Cardiac muscle cell (in vitro differentiated cells and primary cell): ENCODE measurements at regions not wholly inside any gene's neighbourhood (a gene's known extent, or its start where the extent isn't known, plus 50 kb on each side); places are given as distances from the start of the nearest gene placed in this dataset.

Source experiments
- DNase-seq, 2 donors: peaks; one replicate each; pipeline versions ENCODE4 v3.0.0 to v3.0.0-alpha.2; 2010 to 2017; ENCODE audit warnings: low read depth in 1 of 2, low spot score in 1 of 2
- H3K27ac ChIP-seq: fragments of 200-600 bp; sonication (generic); 2 replicates; pipeline ENCODE4 v1.5.1; 2016
- H3K27me3 ChIP-seq: fragments of 200-600 bp; sonication (generic); 2 replicates; pipeline ENCODE4 v1.6.0; 2016; ENCODE audit warnings: control low read depth
- H3K36me3 ChIP-seq: fragments of 200-600 bp; sonication (generic); 2 replicates; pipeline ENCODE4 v1.5.1; 2016; ENCODE audit warnings: control low read depth
- H3K4me1 ChIP-seq: fragments of 200-600 bp; sonication (generic); 2 replicates; pipeline ENCODE4 v1.8.1; 2017; ENCODE audit warnings: low read depth, mild to moderate bottlenecking, mixed run types
- H3K4me3 ChIP-seq: fragments of 200-600 bp; sonication (generic); 2 replicates; pipeline ENCODE4 v1.5.1; 2016; ENCODE audit warnings: mild to moderate bottlenecking
- H3K9me3 ChIP-seq: fragments of 200-600 bp; sonication (generic); 2 replicates; pipeline ENCODE4 v1.5.1; 2017; ENCODE audit warnings: low read depth, mild to moderate bottlenecking, control low read depth
- CTCF ChIP-seq: IDR thresholded peaks from 2 replicates; pipeline ENCODE4 v1.5.1; 2012; ENCODE audit warnings: low read depth, mild to moderate bottlenecking, low read length

DNA sequence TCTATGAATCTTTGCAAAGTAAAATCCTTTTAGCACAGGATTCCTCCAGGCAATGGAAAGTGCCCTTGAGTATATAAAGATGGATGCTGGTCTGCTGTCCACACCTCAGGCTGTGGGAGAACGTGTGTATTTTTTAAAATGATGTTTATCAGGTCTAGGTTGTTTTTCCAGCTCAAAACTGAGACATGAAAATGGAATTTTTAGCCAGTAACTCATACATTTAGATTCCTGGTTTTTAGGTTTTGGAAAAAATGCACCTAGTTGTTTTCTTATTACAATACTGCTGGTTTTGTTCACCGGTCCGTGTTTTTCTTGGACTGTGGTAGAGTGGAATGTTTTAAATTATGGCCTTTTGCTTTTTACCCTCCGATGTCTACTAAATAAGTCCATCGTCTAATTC is 554.7 kb downstream of the SOX6 start:
- no peaks in the 10 kb centered on the region for H3K27me3 ChIP-seq
- DNase-seq: peak in 1 of 2 donors; percentile 5
- no peak overlapping the region for H3K4me3 ChIP-seq
- H3K27ac ChIP-seq: no peak overlapping the region
- H3K9me3 ChIP-seq: no peaks in the 10 kb centered on the region
- no peaks in the 10 kb centered on the region for H3K36me3 ChIP-seq
- TF ChIP-seq CTCF: no peak
- no peaks in the 10 kb centered on the region for H3K4me1 ChIP-seq

- Histone ChIP-seq H3K36me3 (no peaks in the 10 kb centered on the region), H3K4me3 (no peak overlapping the region), H3K4me1 (no peaks in the 10 kb centered on the region), H3K9me3 (no peaks in the 10 kb centered on the region), H3K27ac (no peak overlapping the region), H3K27me3 (no peaks in the 10 kb centered on the region)
- no peak for TF ChIP-seq CTCF
- no peak for DNase-seq
These were observed 550.6 kb downstream of the SOX6 start for GRCh38 chr11:15805726-15806125.

DNA sequence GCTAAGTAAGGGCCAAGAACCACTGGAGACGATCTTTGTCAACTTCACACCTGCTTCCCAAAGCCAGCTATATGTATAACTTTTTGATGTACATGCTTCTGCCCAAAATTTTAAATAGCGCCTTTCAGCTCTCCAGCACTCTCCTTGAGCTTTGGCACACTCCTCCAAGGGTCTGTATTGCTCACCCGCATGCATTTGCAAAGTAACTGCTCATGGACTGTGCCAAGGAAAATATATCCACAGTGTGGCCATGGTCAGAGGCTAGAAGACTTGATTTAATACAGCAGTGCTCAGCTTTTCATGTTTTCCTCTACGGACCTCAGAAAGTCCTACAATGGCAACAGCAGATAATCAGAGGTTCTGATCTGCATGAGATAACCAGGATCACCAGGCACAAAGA is 550.1 kb downstream of the SOX6 start:
- no peak overlapping the region for H3K27ac ChIP-seq
- no peaks in the 10 kb centered on the region for H3K4me1 ChIP-seq
- no peaks in the 10 kb centered on the region for H3K27me3 ChIP-seq
- H3K4me3 ChIP-seq: no peak overlapping the region
- H3K9me3 ChIP-seq: no peaks in the 10 kb centered on the region
- DNase-seq: no peak
- H3K36me3 ChIP-seq: no peaks in the 10 kb centered on the region
- TF ChIP-seq CTCF: no peak

GRCh38 chr11:15807827-15808226 is 548.5 kb downstream of the SOX6 start:
- Histone ChIP-seq H3K9me3 (no peaks in the 10 kb centered on the region), H3K27ac (no peak overlapping the region), H3K4me1 (no peaks in the 10 kb centered on the region), H3K4me3 (no peak overlapping the region), H3K27me3 (no peaks in the 10 kb centered on the region), H3K36me3 (no peaks in the 10 kb centered on the region)
- no peak for TF ChIP-seq CTCF
- peak in 1 of 2 donors; percentile 31 for DNase-seq

DNA sequence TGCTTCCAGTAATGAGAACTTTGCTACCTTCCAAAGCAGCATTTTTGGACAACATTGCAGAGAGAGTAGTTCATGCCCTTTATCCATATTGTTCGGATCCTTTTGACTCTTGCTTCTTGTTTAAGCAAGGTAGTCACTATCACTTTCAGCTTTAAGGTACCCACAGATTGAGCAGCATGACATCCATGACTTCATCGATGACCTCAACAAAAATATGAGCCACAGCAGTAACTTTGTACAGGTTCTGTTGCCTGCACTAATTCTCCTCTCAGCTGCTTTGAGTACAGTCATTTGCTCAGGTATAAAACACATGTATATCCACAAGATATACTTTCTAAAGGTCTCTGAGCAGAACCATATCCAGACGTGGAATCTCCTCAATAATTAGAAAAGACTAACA is 546.3 kb downstream of the SOX6 start:
- Histone ChIP-seq H3K27ac (no peak overlapping the region), H3K27me3 (no peaks in the 10 kb centered on the region), H3K9me3 (no peaks in the 10 kb centered on the region), H3K4me3 (no peak overlapping the region), H3K36me3 (no peaks in the 10 kb centered on the region), H3K4me1 (no peaks in the 10 kb centered on the region)
- no peak for DNase-seq
- no peak for TF ChIP-seq CTCF

DNA sequence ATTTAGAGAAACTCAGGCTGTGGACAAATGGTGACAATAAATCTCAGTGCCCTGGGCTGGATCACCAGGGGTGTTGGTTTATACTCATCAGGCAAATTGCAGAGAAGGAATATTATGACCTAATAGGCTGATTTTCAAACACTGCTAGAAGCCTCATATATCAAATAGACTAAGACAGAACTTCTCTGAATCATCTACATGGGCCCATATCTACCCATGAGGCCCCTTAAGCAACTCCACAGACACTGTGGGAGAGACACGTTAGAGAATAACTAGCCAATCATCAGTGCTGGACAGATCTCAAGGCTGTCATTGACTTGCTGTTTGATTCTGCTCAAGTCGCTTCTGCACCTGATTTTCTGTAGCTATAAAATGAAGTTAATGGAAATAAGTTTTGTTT is 545.8 kb downstream of the SOX6 start:
- Histone ChIP-seq H3K9me3 (no peaks in the 10 kb centered on the region), H3K27ac (no peak overlapping the region), H3K4me1 (no peaks in the 10 kb centered on the region), H3K4me3 (no peak overlapping the region), H3K27me3 (no peaks in the 10 kb centered on the region), H3K36me3 (no peaks in the 10 kb centered on the region)
- no peak for TF ChIP-seq CTCF
- no peak for DNase-seq
